ENCODE measurements at regions not wholly inside any gene's neighbourhood (a gene's known extent, or its start where the extent isn't known, plus 50 kb on each side); places are given as distances from the start of the nearest gene placed in this dataset.

GRCh38 chr19:29271911-29272310, 59.0 kb upstream of the UQCRFS1 start:
- TF ChIP-seq CTCF (IDR thresholded peaks at IDR 0.05 in 4 of 5, conservative IDR thresholded peaks at IDR 0.05 in 1 of 5) (no peak), POLR2A (IDR thresholded peaks at IDR 0.05) (no peak)

All from gastrocnemius medialis (tissue), 4 donors.